ENCODE measurements at regions not wholly inside any gene's neighbourhood (a gene's known extent, or its start where the extent isn't known, plus 50 kb on each side); places are given as distances from the start of the nearest gene placed in this dataset.

DNA sequence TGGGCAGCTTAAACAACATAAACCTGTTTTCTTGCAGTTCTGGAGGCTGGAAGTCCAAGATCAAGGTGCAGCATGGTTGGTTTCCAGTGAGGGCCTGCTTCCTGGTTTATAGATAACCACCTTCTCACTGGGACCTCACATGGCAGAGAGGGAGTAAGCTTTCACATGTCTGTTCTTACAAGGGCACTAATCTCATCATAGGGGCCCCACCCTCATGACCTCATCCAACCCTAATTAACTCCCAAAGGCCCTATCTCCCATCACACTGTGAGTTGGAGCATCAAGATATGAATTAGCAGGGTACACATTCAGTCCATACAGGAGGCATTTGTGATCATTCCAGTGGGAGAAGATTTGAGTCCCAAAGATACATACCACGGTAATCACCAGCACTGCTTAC is 50.5 kb upstream of the GRIN2A start:
- no peaks in the 10 kb centered on the region for H3K36me3 ChIP-seq (ENCODE audit: control insufficient read depth in 5 of 5, insufficient read depth in 5 of 5, low read length in 5 of 5)
- H3K4me3 ChIP-seq (ENCODE audit: low read depth in 1 of 5, low read length in 5 of 5), result peak overlapping the region in 2 of 5 donors; percentile 11 to 25
- no peak overlapping the region for H3K27ac ChIP-seq (ENCODE audit: low read depth, low read length)
- peaks cover 5 to 14% (median 10%) of the 10 kb centered on the region in 5 donors for H3K9me3 ChIP-seq (ENCODE audit: control insufficient read depth in 5 of 5, low read length in 5 of 5)
- no peak overlapping the region for H3K9ac ChIP-seq (ENCODE audit: low read length in 5 of 5)
- peaks cover 0 to 2% (median 0%) of the 10 kb centered on the region in 5 donors for H3K27me3 ChIP-seq (ENCODE audit: control insufficient read depth in 5 of 5, insufficient read depth in 4 of 5, low read length in 5 of 5)
- peaks cover 0 to 15% (median 9%) of the 10 kb centered on the region in 5 donors for H3K4me1 ChIP-seq (ENCODE audit: control insufficient read depth in 5 of 5, insufficient read depth in 5 of 5, low read length in 5 of 5)

DNA sequence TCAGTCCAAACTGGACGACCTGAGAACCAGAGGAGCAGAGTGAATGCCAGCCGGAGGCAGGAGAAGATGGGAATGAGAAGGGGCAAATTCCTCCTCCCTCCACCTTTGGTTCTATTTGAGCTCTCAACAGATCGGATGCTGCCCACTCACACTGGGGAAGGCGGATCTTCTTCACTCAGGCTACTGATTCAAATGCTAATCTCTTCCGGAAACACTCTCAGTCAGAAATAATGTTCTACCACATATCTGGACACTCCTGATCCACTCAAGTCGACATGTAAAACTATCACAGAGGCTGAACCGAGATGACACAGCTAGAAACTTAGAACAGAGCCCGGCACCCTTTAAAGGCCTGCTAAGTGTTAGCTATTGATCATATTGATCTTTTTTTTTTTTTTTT is 57.4 kb upstream of the GRIN2A start:
- H3K9me3 ChIP-seq (ENCODE audit: control insufficient read depth in 5 of 5, low read length in 5 of 5), result no peaks in the 10 kb centered on the region
- no peak overlapping the region for H3K4me3 ChIP-seq (ENCODE audit: low read depth in 1 of 5, low read length in 5 of 5)
- no peaks in the 10 kb centered on the region for H3K36me3 ChIP-seq (ENCODE audit: control insufficient read depth in 5 of 5, insufficient read depth in 5 of 5, low read length in 5 of 5)
- no peak overlapping the region for H3K9ac ChIP-seq (ENCODE audit: low read length in 5 of 5)
- no peak overlapping the region for H3K27ac ChIP-seq (ENCODE audit: low read depth, low read length)
- peaks cover 0 to 6% (median 5%) of the 10 kb centered on the region in 5 donors for H3K4me1 ChIP-seq (ENCODE audit: control insufficient read depth in 5 of 5, insufficient read depth in 5 of 5, low read length in 5 of 5)
- peaks cover 0 to 13% (median 5%) of the 10 kb centered on the region in 5 donors for H3K27me3 ChIP-seq (ENCODE audit: control insufficient read depth in 5 of 5, insufficient read depth in 4 of 5, low read length in 5 of 5)

DNA sequence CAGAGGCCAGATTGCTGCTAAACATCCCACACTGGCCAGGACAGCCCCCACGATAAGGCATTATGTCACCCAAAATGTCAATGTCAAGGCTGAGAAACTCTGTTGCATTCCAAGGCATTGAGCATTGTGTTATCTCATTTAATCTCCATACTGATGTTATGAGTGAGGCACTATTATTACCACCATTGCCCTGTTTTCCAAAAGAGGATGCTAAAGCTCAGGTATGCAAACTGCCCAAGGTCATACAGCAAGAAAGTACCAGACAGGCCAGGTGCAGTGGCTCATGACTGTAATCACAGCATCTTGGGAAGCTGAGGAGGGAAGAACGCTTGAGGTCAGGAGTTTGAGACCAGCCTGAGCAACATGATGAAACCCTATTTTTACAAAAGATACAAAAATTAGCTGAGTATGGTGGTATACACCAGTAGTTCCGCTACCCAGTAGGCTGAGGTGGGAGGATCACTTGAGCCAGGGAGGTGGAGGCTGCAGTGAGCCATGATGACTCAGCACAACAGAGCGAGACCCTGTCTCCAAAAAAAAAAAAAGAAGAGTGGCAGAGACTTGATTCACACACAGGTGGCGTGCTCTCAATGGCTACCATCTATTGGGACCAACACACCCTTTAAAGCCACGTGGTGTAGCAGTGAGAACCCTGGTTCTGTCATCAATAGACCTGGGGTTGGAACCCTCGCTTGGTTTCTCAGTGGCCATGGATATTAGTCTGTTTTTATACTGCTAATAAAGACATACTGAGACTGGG is 58.8 kb upstream of the GRIN2A start:
- no peak overlapping the region for H3K4me3 ChIP-seq (ENCODE audit: low read depth in 1 of 5, low read length in 5 of 5)

DNA sequence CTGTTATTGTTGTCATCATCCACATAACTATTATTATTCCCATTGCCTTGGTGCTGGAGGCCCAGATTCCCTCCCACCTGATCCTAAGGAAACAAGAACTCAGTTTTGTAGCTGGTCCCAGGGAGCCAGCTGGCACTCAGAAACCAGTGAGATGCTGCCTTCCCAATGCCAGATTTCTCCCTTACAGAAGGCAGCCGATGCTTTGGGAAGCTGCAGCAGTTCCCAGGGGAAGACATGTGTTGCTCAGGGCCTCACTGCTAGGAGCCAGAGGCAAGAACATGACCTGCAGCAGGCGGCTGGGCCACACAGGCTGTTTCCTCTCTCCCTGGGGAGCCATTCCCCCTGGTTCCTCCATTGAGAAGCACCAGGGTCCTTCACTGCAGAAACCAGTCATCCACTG is 59.9 kb upstream of the GRIN2A start:
- Histone ChIP-seq H3K4me3 (ENCODE audit: low read depth in 1 of 5, low read length in 5 of 5) (no peak overlapping the region), H3K9ac (ENCODE audit: low read length in 5 of 5) (no peak overlapping the region), H3K36me3 (ENCODE audit: control insufficient read depth in 5 of 5, insufficient read depth in 5 of 5, low read length in 5 of 5) (no peaks in the 10 kb centered on the region), H3K9me3 (ENCODE audit: control insufficient read depth in 5 of 5, low read length in 5 of 5) (no peaks in the 10 kb centered on the region), H3K27me3 (ENCODE audit: control insufficient read depth in 5 of 5, insufficient read depth in 4 of 5, low read length in 5 of 5) (peaks cover 0 to 13% (median 7%) of the 10 kb centered on the region in 5 donors), H3K27ac (ENCODE audit: low read depth, low read length) (no peak overlapping the region), H3K4me1 (ENCODE audit: control insufficient read depth in 5 of 5, insufficient read depth in 5 of 5, low read length in 5 of 5) (peaks cover 0 to 6% (median 5%) of the 10 kb centered on the region in 5 donors)

More for the DNA sequence above, 58.8 kb upstream of the GRIN2A start:
- peaks cover 0 to 13% (median 7%) of the 10 kb centered on the region in 5 donors for H3K27me3 ChIP-seq (ENCODE audit: control insufficient read depth in 5 of 5, insufficient read depth in 4 of 5, low read length in 5 of 5)
- H3K36me3 ChIP-seq (ENCODE audit: control insufficient read depth in 5 of 5, insufficient read depth in 5 of 5, low read length in 5 of 5), result no peaks in the 10 kb centered on the region
- no peak overlapping the region for H3K9ac ChIP-seq (ENCODE audit: low read length in 5 of 5)
- peaks cover 0 to 6% (median 5%) of the 10 kb centered on the region in 5 donors for H3K4me1 ChIP-seq (ENCODE audit: control insufficient read depth in 5 of 5, insufficient read depth in 5 of 5, low read length in 5 of 5)
- H3K9me3 ChIP-seq (ENCODE audit: control insufficient read depth in 5 of 5, low read length in 5 of 5), result no peaks in the 10 kb centered on the region
- no peak overlapping the region for H3K27ac ChIP-seq (ENCODE audit: low read depth, low read length)

DNA sequence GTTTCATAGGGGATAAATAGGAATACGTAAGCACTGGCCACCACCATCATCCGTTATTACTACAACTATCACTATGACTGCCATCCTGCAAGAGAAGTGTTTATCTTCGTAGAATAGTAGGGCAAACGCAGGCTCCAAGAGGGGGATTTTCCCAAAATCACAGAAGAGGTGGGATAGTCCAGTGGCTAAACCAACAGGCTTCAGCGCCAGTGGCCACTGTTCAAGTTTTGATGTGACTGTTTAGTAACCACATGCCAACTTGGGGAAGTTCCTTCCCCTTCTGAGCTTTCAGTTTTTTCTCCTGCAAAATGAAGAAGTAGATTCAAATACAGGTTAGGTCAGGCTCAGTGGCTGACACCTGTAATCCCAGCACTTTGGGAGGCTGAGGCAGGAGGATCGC is 60.7 kb upstream of the GRIN2A start:
- no peak overlapping the region for H3K27ac ChIP-seq (ENCODE audit: low read depth, low read length)
- no peaks in the 10 kb centered on the region for H3K36me3 ChIP-seq (ENCODE audit: control insufficient read depth in 5 of 5, insufficient read depth in 5 of 5, low read length in 5 of 5)
- no peak overlapping the region for H3K9ac ChIP-seq (ENCODE audit: low read length in 5 of 5)
- no peaks in the 10 kb centered on the region for H3K9me3 ChIP-seq (ENCODE audit: control insufficient read depth in 5 of 5, low read length in 5 of 5)
- H3K4me3 ChIP-seq (ENCODE audit: low read depth in 1 of 5, low read length in 5 of 5), result no peak overlapping the region
- H3K4me1 ChIP-seq (ENCODE audit: control insufficient read depth in 5 of 5, insufficient read depth in 5 of 5, low read length in 5 of 5), result peaks cover 0 to 6% (median 5%) of the 10 kb centered on the region in 5 donors
- peaks cover 0 to 13% (median 7%) of the 10 kb centered on the region in 5 donors for H3K27me3 ChIP-seq (ENCODE audit: control insufficient read depth in 5 of 5, insufficient read depth in 4 of 5, low read length in 5 of 5)

DNA sequence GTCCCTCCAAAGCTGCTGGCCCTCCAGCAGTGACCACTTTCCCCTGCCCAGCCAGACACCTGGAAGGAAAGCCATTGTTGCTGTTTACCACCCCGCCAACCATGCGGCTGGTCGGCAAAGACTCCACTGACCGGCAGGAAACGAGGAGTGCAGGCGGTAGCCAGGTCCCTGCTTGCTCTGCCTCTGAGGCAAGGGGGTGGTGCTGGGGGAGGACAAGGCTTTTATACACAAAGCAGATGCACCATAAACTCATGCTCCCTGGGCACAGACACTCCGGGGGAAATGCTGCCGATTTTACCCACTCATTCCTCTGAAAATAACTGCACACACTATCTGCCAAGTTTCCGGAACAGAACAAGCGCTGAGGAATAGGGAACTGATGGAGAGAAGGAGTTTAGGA is 62.8 kb upstream of the GRIN2A start:
- Histone ChIP-seq H3K27ac (ENCODE audit: low read depth, low read length) (no peak overlapping the region), H3K4me1 (ENCODE audit: control insufficient read depth in 5 of 5, insufficient read depth in 5 of 5, low read length in 5 of 5) (peaks cover 0 to 6% (median 5%) of the 10 kb centered on the region in 5 donors), H3K27me3 (ENCODE audit: control insufficient read depth in 5 of 5, insufficient read depth in 4 of 5, low read length in 5 of 5) (peaks cover 0 to 8% (median 5%) of the 10 kb centered on the region in 5 donors), H3K4me3 (ENCODE audit: low read depth in 1 of 5, low read length in 5 of 5) (no peak overlapping the region), H3K36me3 (ENCODE audit: control insufficient read depth in 5 of 5, insufficient read depth in 5 of 5, low read length in 5 of 5) (no peaks in the 10 kb centered on the region), H3K9ac (ENCODE audit: low read length in 5 of 5) (no peak overlapping the region), H3K9me3 (ENCODE audit: control insufficient read depth in 5 of 5, low read length in 5 of 5) (no peaks in the 10 kb centered on the region)

DNA sequence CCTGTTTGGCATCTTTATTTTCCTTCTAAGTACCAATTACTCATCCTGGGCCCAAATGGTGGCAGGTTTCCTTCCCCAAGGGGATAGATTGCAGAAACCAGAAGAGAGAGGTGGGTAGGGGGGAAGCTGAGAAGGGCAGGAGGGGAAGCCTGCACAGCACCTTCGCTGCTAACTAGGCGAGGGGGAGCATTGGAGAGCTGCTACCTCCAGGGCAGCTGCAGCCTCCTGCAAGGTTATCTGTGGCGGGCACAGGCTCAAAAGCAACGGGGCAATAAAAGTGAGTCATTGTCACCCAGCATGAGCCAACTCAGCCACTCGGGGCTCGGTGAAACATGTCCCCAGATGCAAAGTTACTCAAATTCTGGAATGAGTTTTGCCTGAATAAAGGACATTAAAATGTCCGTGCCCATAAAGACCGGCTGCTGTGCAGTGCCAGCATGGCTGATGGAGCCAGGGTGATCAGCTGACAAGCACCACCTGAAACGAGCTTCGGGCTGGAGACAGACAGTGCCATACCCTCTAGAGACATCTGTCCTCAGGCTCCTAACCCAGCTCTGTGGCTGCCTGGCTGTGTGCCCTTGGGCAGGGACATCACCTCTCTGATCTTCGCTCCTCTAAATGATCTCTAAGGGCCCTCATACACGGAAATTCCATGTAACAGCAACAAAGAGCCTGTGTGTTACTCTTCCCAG is 68.1 kb upstream of the GRIN2A start:
- Histone ChIP-seq H3K4me1 (ENCODE audit: control insufficient read depth in 5 of 5, insufficient read depth in 5 of 5, low read length in 5 of 5) (no peaks in the 10 kb centered on the region), H3K9me3 (ENCODE audit: control insufficient read depth in 5 of 5, low read length in 5 of 5) (no peaks in the 10 kb centered on the region), H3K27me3 (ENCODE audit: control insufficient read depth in 5 of 5, insufficient read depth in 4 of 5, low read length in 5 of 5) (peaks cover 0 to 9% (median 5%) of the 10 kb centered on the region in 5 donors), H3K9ac (ENCODE audit: low read length in 5 of 5) (no peak overlapping the region), H3K27ac (ENCODE audit: low read depth, low read length) (no peak overlapping the region), H3K36me3 (ENCODE audit: control insufficient read depth in 5 of 5, insufficient read depth in 5 of 5, low read length in 5 of 5) (no peaks in the 10 kb centered on the region), H3K4me3 (ENCODE audit: low read depth in 1 of 5, low read length in 5 of 5) (no peak overlapping the region)

DNA sequence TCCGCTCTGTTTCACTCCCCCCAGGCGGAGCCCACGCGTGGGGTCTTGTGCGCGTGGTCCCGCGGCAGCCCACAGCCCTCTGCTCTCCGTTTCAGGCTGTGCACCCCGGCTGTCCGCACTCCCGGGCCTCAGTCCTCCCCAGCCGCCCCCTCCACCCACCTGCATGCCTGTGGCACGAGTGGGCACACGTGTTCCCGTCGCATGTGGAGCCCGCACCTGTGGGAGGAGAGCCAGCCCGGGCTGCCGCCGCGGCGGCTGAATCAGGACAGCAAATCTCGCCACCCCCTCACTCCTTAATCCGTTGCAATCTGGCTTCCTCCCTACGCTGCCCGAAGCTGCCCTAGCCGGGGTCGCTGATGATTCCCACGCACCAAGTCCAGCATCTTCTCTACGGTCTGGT is 69.9 kb upstream of the GRIN2A start:
- Histone ChIP-seq H3K4me1 (ENCODE audit: control insufficient read depth in 5 of 5, insufficient read depth in 5 of 5, low read length in 5 of 5) (peaks cover 0 to 3% (median 3%) of the 10 kb centered on the region in 5 donors), H3K9ac (ENCODE audit: low read length in 5 of 5) (no peak overlapping the region)

DNA sequence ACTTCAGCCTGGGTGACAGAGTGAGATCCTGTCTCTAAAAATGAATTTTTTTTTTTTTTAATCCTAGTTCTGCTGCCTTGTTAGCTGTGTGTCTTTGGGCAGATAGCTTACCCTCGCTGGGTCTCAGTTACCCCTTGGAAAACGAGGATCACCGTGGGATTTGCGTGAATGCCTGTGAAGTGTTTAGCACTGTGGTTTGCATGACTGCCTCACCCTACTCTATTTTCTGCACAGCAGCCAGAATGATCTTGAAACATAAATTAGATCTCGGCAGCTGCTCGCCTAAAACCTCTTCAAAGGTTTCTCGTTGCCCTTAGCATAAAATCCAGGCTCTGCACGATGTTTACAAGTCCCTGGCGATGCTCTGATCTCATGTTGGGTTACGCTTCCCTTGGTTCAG is 71.2 kb upstream of the GRIN2A start:
- Histone ChIP-seq H3K27ac (ENCODE audit: low read depth, low read length) (no peak overlapping the region), H3K9me3 (ENCODE audit: control insufficient read depth in 5 of 5, low read length in 5 of 5) (no peaks in the 10 kb centered on the region), H3K27me3 (ENCODE audit: control insufficient read depth in 5 of 5, insufficient read depth in 4 of 5, low read length in 5 of 5) (peaks cover 0 to 9% (median 7%) of the 10 kb centered on the region in 5 donors), H3K9ac (ENCODE audit: low read length in 5 of 5) (no peak overlapping the region), H3K36me3 (ENCODE audit: control insufficient read depth in 5 of 5, insufficient read depth in 5 of 5, low read length in 5 of 5) (no peaks in the 10 kb centered on the region), H3K4me1 (ENCODE audit: control insufficient read depth in 5 of 5, insufficient read depth in 5 of 5, low read length in 5 of 5) (peaks cover 0 to 6% (median 3%) of the 10 kb centered on the region in 5 donors), H3K4me3 (ENCODE audit: low read depth in 1 of 5, low read length in 5 of 5) (no peak overlapping the region)

More for the DNA sequence above, 69.9 kb upstream of the GRIN2A start:
- no peaks in the 10 kb centered on the region for H3K9me3 ChIP-seq (ENCODE audit: control insufficient read depth in 5 of 5, low read length in 5 of 5)
- H3K27me3 ChIP-seq (ENCODE audit: control insufficient read depth in 5 of 5, insufficient read depth in 4 of 5, low read length in 5 of 5), result peaks cover 0 to 9% (median 7%) of the 10 kb centered on the region in 5 donors
- no peak overlapping the region for H3K4me3 ChIP-seq (ENCODE audit: low read depth in 1 of 5, low read length in 5 of 5)
- H3K36me3 ChIP-seq (ENCODE audit: control insufficient read depth in 5 of 5, insufficient read depth in 5 of 5, low read length in 5 of 5), result no peaks in the 10 kb centered on the region
- H3K27ac ChIP-seq (ENCODE audit: low read depth, low read length), result no peak overlapping the region

DNA sequence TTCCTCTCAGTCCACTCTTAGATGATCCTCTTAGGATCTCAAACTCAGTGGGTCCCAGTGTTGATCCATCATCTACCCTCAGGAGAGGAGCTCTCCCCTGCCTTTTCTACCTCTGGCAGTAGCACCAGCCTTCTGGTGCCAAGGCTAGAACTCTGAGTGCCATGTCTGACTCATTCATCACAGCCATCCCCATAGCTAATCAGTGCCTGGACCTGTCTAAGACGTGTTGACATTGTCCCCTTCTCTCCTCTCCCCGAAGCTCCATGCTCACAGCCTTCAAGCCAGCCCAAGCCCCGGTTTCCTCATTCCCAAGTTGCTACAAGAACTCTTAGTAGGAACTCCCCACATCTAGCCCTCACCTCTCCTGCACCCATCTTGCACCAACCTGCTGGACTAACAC is 73.5 kb upstream of the GRIN2A start:
- H3K9ac ChIP-seq (ENCODE audit: low read length in 5 of 5), result no peak overlapping the region
- H3K9me3 ChIP-seq (ENCODE audit: control insufficient read depth in 5 of 5, low read length in 5 of 5), result no peaks in the 10 kb centered on the region
- H3K27me3 ChIP-seq (ENCODE audit: control insufficient read depth in 5 of 5, insufficient read depth in 4 of 5, low read length in 5 of 5), result peaks cover 0 to 9% (median 7%) of the 10 kb centered on the region in 5 donors
- no peaks in the 10 kb centered on the region for H3K36me3 ChIP-seq (ENCODE audit: control insufficient read depth in 5 of 5, insufficient read depth in 5 of 5, low read length in 5 of 5)
- H3K4me1 ChIP-seq (ENCODE audit: control insufficient read depth in 5 of 5, insufficient read depth in 5 of 5, low read length in 5 of 5), result peaks cover 0 to 6% (median 3%) of the 10 kb centered on the region in 5 donors
- H3K4me3 ChIP-seq (ENCODE audit: low read depth in 1 of 5, low read length in 5 of 5), result no peak overlapping the region
- H3K27ac ChIP-seq (ENCODE audit: low read depth, low read length), result no peak overlapping the region
